ENCODE measurements at regions not wholly inside any gene's neighbourhood (a gene's known extent, or its start where the extent isn't known, plus 50 kb on each side); places are given as distances from the start of the nearest gene placed in this dataset.

- DNase-seq (ENCODE audit: low spot score): no peak
Measured at GRCh38 chr18:44229693-44230108, 451.0 kb upstream of the SETBP1 start.

GRCh38 chr18:44231936-44232335, 448.8 kb upstream of the SETBP1 start:
- DNase-seq (ENCODE audit: low spot score): no peak

GRCh38 chr18:44232500-44232899, 448.2 kb upstream of the SETBP1 start:
- no peak for DNase-seq (ENCODE audit: low spot score)

GRCh38 chr18:44238454-44238853, 442.2 kb upstream of the SETBP1 start:
- no peak for DNase-seq (ENCODE audit: low spot score)

GRCh38 chr18:44238911-44239310, 441.8 kb upstream of the SETBP1 start:
- no peak for DNase-seq (ENCODE audit: low spot score)

GRCh38 chr18:44241020-44241419, 439.7 kb upstream of the SETBP1 start:
- DNase-seq (ENCODE audit: low spot score): no peak

GRCh38 chr18:44245019-44245418, 435.7 kb upstream of the SETBP1 start:
- no peak for DNase-seq (ENCODE audit: low spot score)

GRCh38 chr18:44246001-44246400, 434.7 kb upstream of the SETBP1 start:
- DNase-seq (ENCODE audit: low spot score): no peak

GRCh38 chr18:44258086-44258485, 422.6 kb upstream of the SETBP1 start:
- DNase-seq (ENCODE audit: low spot score): no peak

GRCh38 chr18:44258576-44258975, 422.1 kb upstream of the SETBP1 start:
- no peak for DNase-seq (ENCODE audit: low spot score)

GRCh38 chr18:44259610-44260009, 421.1 kb upstream of the SETBP1 start:
- no peak for DNase-seq (ENCODE audit: low spot score)

- DNase-seq (ENCODE audit: low spot score): no peak
Measured at GRCh38 chr18:44265437-44265836, 415.3 kb upstream of the SETBP1 start.

GRCh38 chr18:44273298-44273697, 407.4 kb upstream of the SETBP1 start:
- no peak for DNase-seq (ENCODE audit: low spot score)

- DNase-seq (ENCODE audit: low spot score): no peak
Measured at GRCh38 chr18:44280479-44280878, 400.2 kb upstream of the SETBP1 start.

GRCh38 chr18:44286049-44286448, 394.6 kb upstream of the SETBP1 start:
- no peak for DNase-seq (ENCODE audit: low spot score)

GRCh38 chr18:44290366-44290977, 390.2 kb upstream of the SETBP1 start:
- no peak for DNase-seq (ENCODE audit: low spot score)

- no peak for DNase-seq (ENCODE audit: low spot score)
Measured at GRCh38 chr18:44298566-44298965, 382.1 kb upstream of the SETBP1 start.

- no peak for DNase-seq (ENCODE audit: low spot score)
Measured at GRCh38 chr18:44309185-44309584, 371.5 kb upstream of the SETBP1 start.

GRCh38 chr18:44320619-44321460, 359.8 kb upstream of the SETBP1 start:
- no peak for DNase-seq (ENCODE audit: low spot score)

GRCh38 chr18:44321868-44322590, 358.7 kb upstream of the SETBP1 start:
- DNase-seq (ENCODE audit: low spot score): no peak

GRCh38 chr18:44323125-44323524, 357.6 kb upstream of the SETBP1 start:
- DNase-seq (ENCODE audit: low spot score): no peak

GRCh38 chr18:44324361-44324760, 356.3 kb upstream of the SETBP1 start:
- DNase-seq (ENCODE audit: low spot score): no peak

Data from ecto neural progenitor cell (in vitro differentiated cells).